Heart left ventricle (tissue), 16 donors: ENCODE measurements at regions not wholly inside any gene's neighbourhood (a gene's known extent, or its start where the extent isn't known, plus 50 kb on each side); places are given as distances from the start of the nearest gene placed in this dataset.

Experiments used
- ATAC-seq, 4 donors: fragments of 200-7000 bp; cut with Tn5 transposase; one replicate each; pipeline ENCODE4 v1.9.1; 2020 to 2022; ENCODE audit warnings: moderate library complexity in 4 of 4, mild to moderate bottlenecking in 3 of 4, moderate number of reproducible peaks in 1 of 4
- DNase-seq, 5 donors: peaks; one replicate each; pipeline ENCODE4 v3.0.0-alpha.2; 2020
- H3K27ac ChIP-seq, 12 donors: fragments of 200-600 bp; sonication (generic) in 4 of 12; one replicate each; pipeline versions ENCODE4 v1.5.0 to v1.8.0; 2016 to 2022; ENCODE audit warnings: mild to moderate bottlenecking in 2 of 12
- H3K27me3 ChIP-seq, 9 donors: fragments of 200-600 bp; sonication (generic) in 2 of 9; one replicate each; pipeline versions ENCODE4 v1.5.1 to v1.8.0; 2016 to 2022; ENCODE audit warnings: mild to moderate bottlenecking in 3 of 9
- H3K36me3 ChIP-seq, 9 donors: fragments of 200-600 bp; sonication (generic) in 2 of 9; one replicate each; pipeline versions ENCODE4 v1.5.0 to v1.8.0; 2018 to 2022; ENCODE audit warnings: mild to moderate bottlenecking in 2 of 9
- H3K4me1 ChIP-seq, 12 donors: fragments of 200-600 bp; sonication (generic) in 4 of 12; one replicate each; pipeline versions ENCODE4 v1.5.0 to v1.8.0; 2016 to 2022; ENCODE audit warnings: mild to moderate bottlenecking in 3 of 12
- H3K4me3 ChIP-seq, 12 donors: fragments of 200-600 bp; sonication (generic) in 4 of 12; one replicate each; pipeline versions ENCODE4 v1.5.0 to v1.8.0; 2017 to 2022; ENCODE audit warnings: mild to moderate bottlenecking in 9 of 12, moderate library complexity in 4 of 12
- H3K9me3 ChIP-seq, 12 donors: fragments of 200-600 bp; sonication (generic) in 4 of 12; one replicate each; pipeline versions ENCODE4 v1.5.0 to v1.8.0; 2016 to 2022; ENCODE audit warnings: mild to moderate bottlenecking in 1 of 12
- CTCF ChIP-seq, 12 donors: fragments of 200-600 bp; sonication (generic) in 4 of 12; IDR thresholded peaks; one replicate each; pipeline versions ENCODE4 v1.5.0 to v1.8.0; 2018 to 2022; ENCODE audit warnings: antibody characterized with exemption in 12 of 12, mild to moderate bottlenecking in 5 of 12
- POLR2A ChIP-seq, 2 donors: fragments of 450-650 bp; IDR thresholded peaks; one replicate each; pipeline ENCODE4 v1.6.1; 2017; ENCODE audit warnings: antibody characterized with exemption in 2 of 2, mild to moderate bottlenecking in 2 of 2, moderate library complexity in 2 of 2
- WGBS, 4 donors: extraction: QIAGEN DNeasy Blood & Tissue Kit in 2 of 4; methylation state at CpG; one replicate each; pipeline versions ENCODE4 v1.1.5 to v1.1.7; 2013 to 2018; 5-methylcytosine and 5-hydroxymethylcytosine counted together
- intact Hi-C, 10 donors: fragments of 100-400 bp; cut with DNase I; formaldehyde crosslinking; loops; one replicate each; pipeline versions ENCODE4 v1.11.1 to v1.14.2; 2022
- donor health status: ischemic (EF 13 %, LVEDD 7.1; RV severe dilation, severe dysfunction).
- donor health status: healthy with polysubstance abuse.
- donor health status: DM: no; HTN: yes; CAD: no.
- donor health status: DM: no; HTN: no; CAD: no.
- donor health status: ischemic (EF 25% LVEDD 6.9; RV normal size, moderate dysfunction).
- donor health status: ischemic (EF 25% LVEDD 5.7; RV mildly dilated, moderate dysfunction).
- donor health status: healthy.
- donor health status: DM: yes; HTN: yes; CAD: no.
- donor health status: ischemic (EF 35%, LVEDD 5.7; RV mildly dilated, moderate dysfunction).
- donor health status: nonischemic (EF 11% LVEDD 7.7; RV severe dilation, severe dysfunction).
- donor health status: DM: yes; HTN: yes; CAD: no.
- donor health status: PGD.
- donor health status: ischemic (EF 29% LVEDD 5.4; RV normal size, mild dysfunction).
- donor health status: nonischemic (EF 23%, LVEDD 6.1; RV moderate dilation, normal function).

- Histone ChIP-seq H3K9me3 (no peaks in the 10 kb centered on the region), H3K27ac (no peak overlapping the region), H3K4me3 (no peak overlapping the region), H3K4me1 (no peaks in the 10 kb centered on the region), H3K27me3 (no peaks in the 10 kb centered on the region), H3K36me3 (no peaks in the 10 kb centered on the region)
- intact Hi-C loops = no loop called here
- no peak for ATAC-seq
- WGBS, 4 donors = 90 to 96% (median 94%) methylated on average over 3 of the region's 3 CpGs
- TF ChIP-seq CTCF (IDR thresholded peaks at IDR 0.05) (no peak), POLR2A (IDR thresholded peaks at IDR 0.05) (no peak)
- no peak for DNase-seq
Observed at GRCh38 chr16:51952500-51952899, 594.4 kb downstream of the TOX3 start.

- no peak for TF ChIP-seq CTCF (IDR thresholded peaks at IDR 0.05)
- TF ChIP-seq POLR2A (IDR thresholded peaks at IDR 0.05) = no peak
- no peaks in the 10 kb centered on the region for H3K27me3 ChIP-seq
- 61 to 69% (median 61%) methylated on average over 7 of the region's 7 CpGs for WGBS, 4 donors
- DNase-seq = no peak
- H3K36me3 ChIP-seq = no peaks in the 10 kb centered on the region
- no peaks in the 10 kb centered on the region for H3K4me1 ChIP-seq
- H3K9me3 ChIP-seq = no peaks in the 10 kb centered on the region
- H3K27ac ChIP-seq = no peak overlapping the region
- H3K4me3 ChIP-seq = no peak overlapping the region
- ATAC-seq = no peak
- intact Hi-C loops = no loop called here
Observed at GRCh38 chr16:51951668-51952298, 595.2 kb downstream of the TOX3 start.

GRCh38 chr16:51950118-51950780 lies 596.7 kb downstream of the TOX3 start:
- Histone ChIP-seq H3K27me3 (no peaks in the 10 kb centered on the region), H3K36me3 (no peaks in the 10 kb centered on the region), H3K4me3 (no peak overlapping the region), H3K9me3 (no peaks in the 10 kb centered on the region), H3K27ac (no peak overlapping the region), H3K4me1 (no peaks in the 10 kb centered on the region)
- DNase-seq (no peak), ATAC-seq (no peak)
- no peak for TF ChIP-seq POLR2A (IDR thresholded peaks at IDR 0.05)
- no peak for TF ChIP-seq CTCF (IDR thresholded peaks at IDR 0.05)
- intact Hi-C loops = no loop called here
- WGBS, 4 donors = 64 to 77% (median 72%) methylated on average over 3 of the region's 3 CpGs

GRCh38 chr16:51949282-51949681 lies 597.7 kb downstream of the TOX3 start:
- no peak for ATAC-seq
- Histone ChIP-seq H3K27ac (no peak overlapping the region), H3K27me3 (no peaks in the 10 kb centered on the region), H3K9me3 (no peaks in the 10 kb centered on the region), H3K36me3 (no peaks in the 10 kb centered on the region), H3K4me1 (no peaks in the 10 kb centered on the region), H3K4me3 (no peak overlapping the region)
- 48 to 55% (median 51%) methylated on average over 2 of the region's 2 CpGs for WGBS, 4 donors
- TF ChIP-seq CTCF (IDR thresholded peaks at IDR 0.05) = no peak
- no peak for TF ChIP-seq POLR2A (IDR thresholded peaks at IDR 0.05)
- no peak for DNase-seq
- intact Hi-C loops = no loop called here
